SK-N-SH (cell line): ENCODE measurements at regions not wholly inside any gene's neighbourhood (a gene's known extent, or its start where the extent isn't known, plus 50 kb on each side); places are given as distances from the start of the nearest gene placed in this dataset.

Experiments used
- CTCF ChIA-PET: fragments of 300-600, 350-600 bp; formaldehyde crosslinking; extraction: SDS; loops from one replicate; lab custom pipeline; 2021; lab: Yijun Ruan, JAX
- POLR2A ChIA-PET: fragments of 350-600 bp; sonication (Branson Sonifier 250); formaldehyde crosslinking; extraction: SDS; loops from one replicate; lab custom pipeline; 2020; ENCODE audit warnings: antibody characterized with exemption, inconsistent platforms; lab: Yijun Ruan, JAX
- DNase-seq: peaks from one replicate; pipeline ENCODE4 v3.0.0; 2012
- H2AFZ ChIP-seq: fragments of 200-600 bp; sonication (generic); 2 replicates; pipeline ENCODE4 v1.8.1; 2016; ENCODE audit warnings: antibody characterized with exemption, mild to moderate bottlenecking, low read depth
- H3F3A ChIP-seq: fragments of 200-600 bp; sonication (generic); replicated peaks from 2 replicates; pipeline ENCODE3; 2016; ENCODE audit warnings: antibody characterized with exemption, mild to moderate bottlenecking; ENCODE audit not compliant: insufficient read depth
- H3K27ac ChIP-seq, 2 experiments: fragments of 200-500 bp in 1 of 2; fragments of 200-600 bp in 1 of 2; sonication (Bioruptor generic) in 1 of 2; sonication (generic), shearing (Covaris generic) in 1 of 2; 2 replicates each; pipeline versions ENCODE4 v1.5.1 to v1.6.1; 2014 to 2016; ENCODE audit warnings: low read depth in 2 of 2, inconsistent platforms in 1 of 2, low read length in 1 of 2, mild to moderate bottlenecking in 1 of 2, mixed read lengths in 1 of 2
- H3K27me3 ChIP-seq: fragments of 200-600 bp; sonication (generic), shearing (Covaris generic); 2 replicates; pipeline ENCODE4 v1.6.1; 2016; ENCODE audit warnings: mixed run types; ENCODE audit not compliant: insufficient read depth
- H3K36me3 ChIP-seq, 2 experiments: fragments of 200-500 bp in 1 of 2; fragments of 200-600 bp in 1 of 2; sonication (Bioruptor generic) in 1 of 2; sonication (generic) in 1 of 2; replicated peaks in 1 of 2; 2 replicates each; pipeline versions ENCODE3 to v1.5.1; 2014 to 2016; ENCODE audit warnings: low read length in 1 of 2, mild to moderate bottlenecking in 1 of 2; ENCODE audit not compliant: insufficient read depth in 2 of 2, control insufficient read depth in 1 of 2
- H3K4me1 ChIP-seq, 2 experiments: fragments of 200-500 bp in 1 of 2; fragments of 200-600 bp in 1 of 2; sonication (Bioruptor generic) in 1 of 2; sonication (generic), shearing (Covaris generic) in 1 of 2; 2 replicates each; pipeline versions ENCODE4 v1.5.1 to v1.6.1; 2014 to 2016; ENCODE audit warnings: low read depth in 1 of 2, low read length in 1 of 2, mixed run types in 1 of 2; ENCODE audit not compliant: insufficient read depth in 2 of 2, control insufficient read depth in 1 of 2
- H3K4me2 ChIP-seq: fragments of 200-600 bp; sonication (generic), shearing (Covaris generic); 2 replicates; pipeline ENCODE4 v1.6.1; 2017; ENCODE audit warnings: mixed run types
- H3K4me3 ChIP-seq, 2 experiments: fragments of 200-500 bp in 1 of 2; fragments of 200-600 bp in 1 of 2; sonication (Bioruptor generic) in 1 of 2; sonication (generic), shearing (Covaris generic) in 1 of 2; 2 replicates each; pipeline versions ENCODE4 v1.5.1 to v1.8.1; 2014 to 2016; ENCODE audit warnings: low read depth in 2 of 2, inconsistent platforms in 1 of 2, low read length in 1 of 2, mild to moderate bottlenecking in 1 of 2, mixed read lengths in 1 of 2, moderate library complexity in 1 of 2
- H3K79me2 ChIP-seq: fragments of 200-600 bp; sonication (generic); 2 replicates; pipeline ENCODE4 v1.8.1; 2017; ENCODE audit warnings: mild to moderate bottlenecking; ENCODE audit not compliant: insufficient read depth
- H3K9ac ChIP-seq: fragments of 200-600 bp; sonication (generic); 2 replicates; pipeline ENCODE4 v1.6.1; 2017; ENCODE audit warnings: mixed run types
- H3K9me2 ChIP-seq: fragments of 200-600 bp; sonication (generic); 2 replicates; pipeline ENCODE4 v1.6.1; 2017; ENCODE audit warnings: mixed run types
- H3K9me3 ChIP-seq: fragments of 200-600 bp; sonication (generic); 2 replicates; pipeline ENCODE4 v1.6.1; 2017; ENCODE audit warnings: mixed run types, mild to moderate bottlenecking, moderate library complexity
- H4K20me1 ChIP-seq: fragments of 200-600 bp; sonication (generic); 2 replicates; pipeline ENCODE4 v1.6.1; 2017; ENCODE audit warnings: mild to moderate bottlenecking, mixed run types; ENCODE audit not compliant: insufficient read depth
- EP300 ChIP-seq, 2 experiments: IDR thresholded peaks; 2 replicates each; pipeline versions ENCODE4 v1.4.0 to v1.6.1; 2012; ENCODE audit warnings: borderline replicate concordance in 1 of 2, low read depth in 1 of 2, low read length in 1 of 2
- FOSL2 ChIP-seq: IDR thresholded peaks from 2 replicates; pipeline ENCODE4 v1.4.0; 2012; ENCODE audit warnings: low read depth, mild to moderate bottlenecking, moderate library complexity, borderline replicate concordance
- GATA2 ChIP-seq: sonication (generic); formaldehyde crosslinking; IDR thresholded peaks from 2 replicates; pipeline ENCODE4 v1.5.0; 2020; ENCODE audit warnings: mild to moderate bottlenecking, missing genetic modification reagents
- RAD21 ChIP-seq: IDR thresholded peaks from 2 replicates; pipeline ENCODE4 v1.6.1; 2012; ENCODE audit warnings: mild to moderate bottlenecking, low read length
- RCOR1 ChIP-seq: fragments of 150-350 bp; IDR thresholded peaks from 2 replicates; pipeline ENCODE4 v1.6.1; 2017; ENCODE audit warnings: antibody characterized with exemption, low read length
- TCF12 ChIP-seq: IDR thresholded peaks from 2 replicates; pipeline ENCODE4 v1.4.0; 2012
- WGBS: methylation state at CpG from one replicate; pipeline ENCODE4 v1.1.6; 2017; ENCODE audit warnings: low lambda C conversion rate; 5-methylcytosine and 5-hydroxymethylcytosine counted together
- TF ChIP-seq, protein P1 (sequence below): fragments of 150-350 bp; IDR thresholded peaks from 2 replicates; pipeline ENCODE4 v1.6.1; 2016; ENCODE audit warnings: mild to moderate bottlenecking, low read depth, low read length

DNA sequence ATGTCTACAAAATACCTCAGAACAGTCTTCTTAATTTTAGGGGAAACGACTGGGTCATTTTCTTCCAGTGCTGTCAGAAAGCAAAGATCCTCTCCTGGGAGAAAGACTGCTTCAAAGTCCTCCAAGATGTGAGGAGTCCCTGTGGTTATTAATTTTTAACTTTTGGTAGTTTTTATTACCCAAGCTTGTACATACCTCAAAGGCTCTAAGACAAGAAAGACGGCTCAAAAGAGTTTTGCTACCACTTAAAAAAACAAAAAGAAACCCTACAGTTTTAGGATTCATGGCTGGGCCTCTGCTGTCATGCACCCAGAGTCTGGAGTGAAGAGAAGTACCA lies 56.1 kb upstream of the APCDD1L start:
- Histone ChIP-seq H3K79me2 (no peaks in the 10 kb centered on the region), H3K27ac (peak overlapping the region; percentile 29 to 76; a peak in 3 of 4 replicates), H3K4me2 (no peak overlapping the region), H3F3A (no peaks in the 10 kb centered on the region), H3K4me3 (no peak overlapping the region), H3K9me2 (no peaks in the 10 kb centered on the region), H4K20me1 (no peaks in the 10 kb centered on the region), H3K36me3 (no peaks in the 10 kb centered on the region), H3K4me1 (peaks cover 0 to 31% of the 10 kb centered on the region in 2 experiments; a peak in 2 of 4 replicates), H2AFZ (no peak overlapping the region), H3K27me3 (no peaks in the 10 kb centered on the region), H3K9me3 (no peaks in the 10 kb centered on the region), H3K9ac (no peak overlapping the region)
- POLR2A ChIA-PET, result interaction anchor here (0.6 kb wide), 1 partner anchor 116 kb away, joined by 3 read pairs; no protein-coding TSS in a partner anchor
- no peak for DNase-seq
- TF ChIP-seq TCF12 (peak; percentile 48; the same call in 1 of the 2 replicates), EP300 (IDR thresholded peaks at IDR 0.05; ENCODE audit: borderline replicate concordance in 1 of 2, low read depth in 1 of 2, low read length in 1 of 2) (no peak)
- TF ChIP-seq, protein P1, sequence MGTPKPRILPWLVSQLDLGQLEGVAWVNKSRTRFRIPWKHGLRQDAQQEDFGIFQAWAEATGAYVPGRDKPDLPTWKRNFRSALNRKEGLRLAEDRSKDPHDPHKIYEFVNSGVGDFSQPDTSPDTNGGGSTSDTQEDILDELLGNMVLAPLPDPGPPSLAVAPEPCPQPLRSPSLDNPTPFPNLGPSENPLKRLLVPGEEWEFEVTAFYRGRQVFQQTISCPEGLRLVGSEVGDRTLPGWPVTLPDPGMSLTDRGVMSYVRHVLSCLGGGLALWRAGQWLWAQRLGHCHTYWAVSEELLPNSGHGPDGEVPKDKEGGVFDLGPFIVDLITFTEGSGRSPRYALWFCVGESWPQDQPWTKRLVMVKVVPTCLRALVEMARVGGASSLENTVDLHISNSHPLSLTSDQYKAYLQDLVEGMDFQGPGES, result no peak
- WGBS, result 49% methylated on average over 2 of the region's 2 CpGs
- CTCF ChIA-PET, result interaction anchor here (0.8 to 1.3 kb wide), 3 partner anchors 23 to 79 kb away, joined by 3 to 4 read pairs (median 3); no protein-coding TSS in a partner anchor

DNA sequence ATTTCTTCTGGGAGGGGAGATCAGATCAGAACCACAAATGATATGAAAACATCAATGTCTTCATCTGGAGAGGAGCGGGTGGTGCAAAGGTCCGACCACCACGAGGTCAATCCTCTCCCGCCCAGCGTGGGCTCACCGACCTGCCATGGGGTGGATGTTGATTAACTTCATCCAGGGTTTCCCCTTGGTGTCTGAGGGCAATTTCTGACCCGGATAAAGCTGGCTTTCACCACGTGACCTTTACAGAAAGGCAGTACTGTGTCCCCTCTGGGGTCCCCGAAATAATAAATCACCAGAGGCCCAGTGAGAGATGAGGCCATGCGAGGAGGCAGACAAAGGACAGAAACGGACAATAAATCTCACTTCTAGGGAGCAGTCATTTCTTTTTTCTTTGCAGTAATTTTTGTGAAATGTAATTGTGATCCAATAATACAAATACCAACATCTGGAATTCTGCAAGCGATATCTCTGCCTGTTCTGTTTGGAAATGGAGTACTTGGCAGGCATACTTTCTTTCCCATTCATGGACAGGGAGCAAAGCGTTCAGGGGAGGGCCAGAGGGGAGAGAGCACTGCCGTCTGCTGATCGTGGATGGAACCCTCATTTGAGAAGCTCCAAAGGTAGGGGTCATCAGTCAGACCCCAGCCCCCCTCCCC lies 55.1 kb upstream of the APCDD1L start:
- H3K4me1 ChIP-seq, result peaks cover 0 to 31% of the 10 kb centered on the region in 2 experiments; a peak in 2 of 4 replicates
- no peak overlapping the region for H2AFZ ChIP-seq
- TF ChIP-seq FOSL2, result no peak
- TF ChIP-seq RCOR1, result peak; percentile 90
- TF ChIP-seq GATA2 (CRISPR knock-in tag), result peak; percentile 56
- TF ChIP-seq, protein P1, result no peak
- peak in 1 of 2 experiments; percentile 81; a peak in 2 of 4 replicates for TF ChIP-seq EP300 (IDR thresholded peaks at IDR 0.05; ENCODE audit: borderline replicate concordance in 1 of 2, low read depth in 1 of 2, low read length in 1 of 2)
- TF ChIP-seq RAD21, result peak; percentile 34
- H3K9me3 ChIP-seq, result no peaks in the 10 kb centered on the region
- ChIA-PET CTCF (interaction anchor here (0.8 to 1.3 kb wide), 4 partner anchors 22 to 120 kb away, joined by 3 to 4 read pairs (median 3); no protein-coding TSS in a partner anchor), POLR2A (no interaction called here)
- no peaks in the 10 kb centered on the region for H3K36me3 ChIP-seq
- no peaks in the 10 kb centered on the region for H3K27me3 ChIP-seq
- peak; percentile 82 for DNase-seq
- H3K9ac ChIP-seq, result no peak overlapping the region
- no peaks in the 10 kb centered on the region for H3K79me2 ChIP-seq
- H3K4me3 ChIP-seq, result no peak overlapping the region
- peak overlapping the region in 1 of 2 experiments; percentile 76; a peak in 2 of 4 replicates for H3K27ac ChIP-seq
- no peak overlapping the region for H3K4me2 ChIP-seq
- H3K9me2 ChIP-seq, result no peaks in the 10 kb centered on the region
- no peaks in the 10 kb centered on the region for H3F3A ChIP-seq
- H4K20me1 ChIP-seq, result no peaks in the 10 kb centered on the region
- WGBS, result 64% methylated on average over 15 of the region's 15 CpGs
